EH (cell line): ENCODE measurements at regions not wholly inside any gene's neighbourhood (a gene's known extent, or its start where the extent isn't known, plus 50 kb on each side); places are given as distances from the start of the nearest gene placed in this dataset.

ENCODE experiments used
- DNase-seq: peaks from one replicate; pipeline ENCODE4 v3.0.0-alpha.2; 2015; ENCODE audit warnings: low read depth

DNA sequence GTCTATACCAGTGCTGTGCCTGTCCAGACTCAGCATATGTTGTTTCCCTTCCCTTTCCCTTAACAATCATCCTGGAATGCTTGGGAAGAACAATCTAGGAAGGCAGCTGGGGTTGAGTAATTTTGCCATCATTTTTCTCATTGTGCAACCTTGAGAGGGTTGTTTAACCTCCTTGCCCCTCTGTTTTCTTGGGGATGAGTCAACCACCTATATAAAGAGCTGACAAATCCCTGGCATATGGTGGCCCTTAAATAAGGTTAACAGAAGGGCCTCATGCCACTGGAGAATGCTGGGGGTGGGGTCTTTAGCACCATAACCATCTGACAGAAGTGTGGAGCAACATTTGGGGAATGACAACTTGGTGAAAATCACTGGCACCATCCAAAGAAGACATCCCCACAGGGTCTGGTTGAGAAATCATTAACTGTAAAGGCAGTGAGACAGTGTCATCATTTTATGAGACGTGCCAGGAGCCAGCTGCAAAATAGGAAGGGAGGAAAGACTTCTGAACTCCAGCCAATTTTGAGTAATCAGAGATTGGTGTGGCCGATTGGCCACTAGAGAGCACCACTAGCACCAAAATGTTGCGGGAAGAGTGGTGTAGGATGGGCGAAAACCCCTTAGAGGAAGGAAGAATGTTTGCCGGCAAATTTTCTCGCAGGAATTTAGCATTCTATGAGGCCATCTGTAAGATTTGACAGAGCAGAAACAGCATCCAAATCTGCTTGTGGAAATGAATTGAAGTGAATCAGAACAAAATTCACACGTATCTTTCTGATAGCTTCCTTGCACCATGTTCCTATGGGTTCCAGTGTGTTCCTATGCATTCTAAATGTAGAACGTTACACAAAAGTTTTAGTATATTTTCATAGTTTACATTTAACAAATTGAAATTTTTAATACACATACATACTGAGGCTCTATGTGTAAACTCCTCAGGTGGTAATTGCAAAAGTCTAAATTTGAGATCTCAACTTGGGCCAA, 113.8 kb downstream of the MSX2 start:
- DNase-seq = peak; percentile 99

GRCh38 chr5:174834081-174834480, 109.7 kb downstream of the MSX2 start:
- DNase-seq = peak; percentile 75

GRCh38 chr5:174832811-174833210, 108.4 kb downstream of the MSX2 start:
- no peak for DNase-seq

DNA sequence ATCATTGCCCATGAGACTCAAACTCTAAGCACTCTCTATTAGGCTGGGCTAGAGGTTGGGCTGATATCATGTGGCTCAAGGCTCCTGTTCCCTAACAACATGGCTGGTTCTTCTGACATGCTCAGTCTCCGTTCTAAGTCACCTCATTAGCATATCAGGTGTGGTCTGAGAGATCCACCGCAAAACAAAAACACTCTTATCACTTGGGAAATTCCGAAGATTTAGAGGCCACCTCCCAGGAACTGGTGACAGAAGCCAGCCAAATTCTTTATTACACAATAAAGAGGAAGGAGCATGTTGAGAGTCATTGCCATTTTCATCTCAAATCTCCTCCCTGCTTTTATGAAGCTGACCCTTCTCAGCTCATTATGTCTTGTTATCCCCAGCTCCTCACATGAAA, 107.6 kb downstream of the MSX2 start:
- no peak for DNase-seq

- DNase-seq = no peak
Measured at GRCh38 chr5:174831031-174831660, 106.8 kb downstream of the MSX2 start.

GRCh38 chr5:174829511-174829864, 105.1 kb downstream of the MSX2 start:
- DNase-seq = no peak

- DNase-seq = peak; percentile 90
Measured at GRCh38 chr5:174828804-174829510, 104.6 kb downstream of the MSX2 start.

- DNase-seq = peak; percentile 91
Measured at GRCh38 chr5:174827558-174827957, 103.2 kb downstream of the MSX2 start.

GRCh38 chr5:174825587-174825986, 101.2 kb downstream of the MSX2 start:
- DNase-seq = peak; percentile 82

DNA sequence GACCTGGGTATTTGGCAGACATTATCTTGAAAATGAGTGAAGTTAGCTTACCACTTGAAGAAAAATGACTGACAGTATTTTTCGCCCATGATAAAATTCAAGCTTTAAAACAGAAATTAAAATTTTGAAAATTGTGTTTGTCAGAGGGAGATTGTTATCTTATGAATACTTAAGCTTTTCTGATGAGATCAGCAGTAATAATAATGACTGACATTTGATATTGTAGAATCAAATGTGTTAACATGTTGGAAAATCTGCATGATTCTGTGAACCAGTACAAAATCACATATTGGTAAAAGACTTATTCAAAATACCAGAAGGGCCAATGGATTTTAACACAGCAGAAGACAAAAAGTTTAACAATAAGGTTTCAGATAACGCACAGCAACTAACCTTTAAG, 94.0 kb downstream of the MSX2 start:
- no peak for DNase-seq

GRCh38 chr5:174817610-174818009, 93.2 kb downstream of the MSX2 start:
- DNase-seq = no peak

DNA sequence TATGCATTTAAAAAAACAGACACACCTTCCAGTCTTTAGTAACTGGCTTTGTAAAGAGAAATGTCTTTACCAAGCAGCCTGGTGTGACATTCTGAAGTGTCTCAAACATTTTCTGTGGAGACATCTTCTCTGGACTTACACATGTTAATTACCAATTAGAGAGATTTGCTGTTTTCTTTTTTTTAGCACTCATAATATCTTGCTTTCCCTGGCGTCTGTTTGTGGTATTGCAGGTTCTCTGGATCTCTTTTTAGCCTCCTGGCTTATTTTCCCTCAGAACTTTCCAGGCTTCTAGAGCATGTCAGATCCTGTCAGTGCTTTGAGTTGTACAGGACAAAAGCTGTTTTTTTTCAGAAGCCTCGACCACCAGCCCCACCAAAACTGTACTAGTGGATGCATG, 92.5 kb downstream of the MSX2 start:
- no peak for DNase-seq

DNA sequence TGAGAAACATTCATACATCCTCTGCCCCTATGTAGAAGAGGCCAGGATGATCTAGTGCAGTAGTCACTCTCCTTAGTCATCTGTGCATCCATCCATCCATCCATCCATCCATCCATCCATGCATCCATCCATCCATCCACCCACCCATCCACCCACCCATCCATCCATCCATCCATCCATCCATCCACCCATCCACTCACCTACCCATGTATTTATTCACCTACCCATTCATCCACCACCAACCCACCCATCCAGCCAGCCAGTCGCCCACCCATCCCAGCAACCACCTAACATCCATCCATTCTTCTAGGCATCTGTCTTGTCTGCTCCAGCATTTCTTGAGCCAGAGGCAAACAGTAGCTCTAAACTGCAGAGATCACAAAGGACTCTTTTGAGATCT, 87.1 kb downstream of the MSX2 start:
- DNase-seq = no peak

GRCh38 chr5:174810796-174811195, 86.4 kb downstream of the MSX2 start:
- DNase-seq = no peak

DNA sequence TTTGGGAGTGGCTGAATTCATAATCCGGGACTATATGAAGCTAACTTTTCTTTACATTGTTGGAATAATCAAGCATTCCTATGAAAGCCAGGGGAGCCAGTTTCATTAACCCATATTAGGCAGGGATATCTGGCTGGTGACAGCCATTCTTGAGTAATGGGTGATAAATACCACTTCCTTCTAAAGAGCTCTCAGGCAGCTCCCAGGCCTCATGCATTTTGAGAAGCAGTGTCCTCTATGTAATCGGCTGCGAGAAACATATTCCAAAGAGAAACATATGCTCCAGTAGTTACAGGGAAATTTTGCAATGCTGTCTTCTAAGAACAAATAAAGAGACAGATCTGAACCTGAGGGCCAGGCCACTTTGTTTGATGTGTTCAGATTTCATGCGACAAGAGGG, 83.1 kb downstream of the MSX2 start:
- peak; percentile 21 for DNase-seq

GRCh38 chr5:174806729-174807128, 82.3 kb downstream of the MSX2 start:
- no peak for DNase-seq

DNA sequence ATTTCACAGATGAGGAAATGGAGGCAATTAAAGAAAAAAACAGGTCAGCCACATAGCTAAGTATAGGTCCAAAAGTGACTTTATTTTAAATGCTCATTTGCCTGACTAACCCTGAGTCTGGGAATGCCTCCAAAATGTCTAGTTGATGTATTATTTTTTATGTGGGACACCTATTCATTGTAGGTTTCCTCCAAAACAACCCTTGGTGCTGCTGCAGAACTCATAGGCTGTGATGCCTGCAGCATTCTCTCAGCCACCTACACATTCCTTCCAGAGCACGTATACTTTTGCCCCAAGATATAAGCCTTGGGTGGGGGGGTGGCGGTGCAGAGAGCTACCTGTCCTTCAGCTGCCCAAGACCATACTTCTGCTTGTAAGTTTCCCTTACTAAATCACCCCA, 77.4 kb downstream of the MSX2 start:
- peak; percentile 30 for DNase-seq

DNA sequence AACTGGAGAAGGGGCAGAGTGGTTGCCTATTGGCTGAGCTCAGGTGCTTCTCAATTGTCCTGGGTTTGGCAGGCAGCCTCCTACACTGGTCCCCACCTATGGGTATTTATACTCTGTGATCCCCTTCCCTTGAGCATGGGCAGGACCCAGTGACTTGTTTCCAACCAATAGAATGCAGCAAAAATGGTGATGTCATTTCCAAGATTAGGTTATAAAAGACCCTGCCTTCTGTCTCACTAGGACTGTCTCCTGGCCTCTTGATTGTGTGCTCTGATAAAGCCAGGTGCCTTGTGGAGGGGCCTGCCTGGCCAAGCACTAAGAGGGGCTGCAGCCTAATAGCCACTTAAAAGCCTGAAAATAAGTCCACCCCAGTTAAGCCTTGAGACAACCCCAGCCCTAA, 76.1 kb downstream of the MSX2 start:
- no peak for DNase-seq

DNA sequence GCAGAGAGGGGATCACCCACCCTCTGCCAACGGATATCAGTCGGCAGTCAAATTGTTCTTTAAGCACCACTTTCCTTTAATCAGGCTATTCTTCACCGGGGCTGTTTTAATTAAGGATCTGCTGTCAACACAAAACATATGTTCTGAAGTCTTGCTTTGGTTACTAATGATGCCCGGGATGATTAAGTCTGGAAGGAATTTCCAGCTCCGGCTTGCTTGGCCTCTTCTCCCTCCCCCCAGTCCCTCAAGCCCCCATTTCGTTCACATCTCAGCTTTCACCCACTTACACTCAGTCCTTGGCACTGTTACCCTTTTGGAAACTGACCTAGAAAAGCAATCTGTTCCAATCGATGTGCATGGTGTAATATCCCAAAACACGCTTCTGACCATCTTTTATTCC, 74.7 kb downstream of the MSX2 start:
- DNase-seq = peak; percentile 88

- DNase-seq = peak; percentile 65
Measured at GRCh38 chr5:174798551-174798951, 74.2 kb downstream of the MSX2 start.

- peak; percentile 54 for DNase-seq
Measured at GRCh38 chr5:174796711-174797192, 72.4 kb downstream of the MSX2 start.

- DNase-seq = peak; percentile 85
Measured at GRCh38 chr5:174794931-174795672, 70.7 kb downstream of the MSX2 start.
